GM04504 (cell line): ENCODE measurements at regions not wholly inside any gene's neighbourhood (a gene's known extent, or its start where the extent isn't known, plus 50 kb on each side); places are given as distances from the start of the nearest gene placed in this dataset.
"Not testable (repeated sequence)": the region's sequence is repeated elsewhere in the genome, so short reads cannot be mapped to it uniquely, and the experiment has no call there.

Source experiments
- DNase-seq: peaks from one replicate; pipeline ENCODE4 v3.0.0-alpha.2; 2012; ENCODE audit warnings: low read depth

DNA sequence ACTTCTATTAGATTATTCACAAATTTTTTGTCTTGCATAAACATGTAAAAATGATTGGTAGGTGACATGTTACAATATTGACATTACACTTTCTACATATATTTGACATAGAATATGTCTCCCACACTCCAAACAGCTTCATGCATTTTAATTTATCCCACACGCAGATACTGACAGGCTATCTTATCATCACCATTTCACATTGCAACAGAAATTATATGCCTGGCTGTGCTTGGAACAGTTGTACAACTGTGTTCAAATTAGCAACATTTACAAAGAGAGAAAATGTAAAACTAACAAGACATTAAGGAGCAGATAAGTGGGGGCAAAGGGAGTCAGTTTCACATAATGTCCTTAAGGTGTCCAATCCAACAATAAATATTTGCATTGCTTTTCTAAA lies 1208.5 kb downstream of the NSUN3 start:
- no peak for DNase-seq

DNA sequence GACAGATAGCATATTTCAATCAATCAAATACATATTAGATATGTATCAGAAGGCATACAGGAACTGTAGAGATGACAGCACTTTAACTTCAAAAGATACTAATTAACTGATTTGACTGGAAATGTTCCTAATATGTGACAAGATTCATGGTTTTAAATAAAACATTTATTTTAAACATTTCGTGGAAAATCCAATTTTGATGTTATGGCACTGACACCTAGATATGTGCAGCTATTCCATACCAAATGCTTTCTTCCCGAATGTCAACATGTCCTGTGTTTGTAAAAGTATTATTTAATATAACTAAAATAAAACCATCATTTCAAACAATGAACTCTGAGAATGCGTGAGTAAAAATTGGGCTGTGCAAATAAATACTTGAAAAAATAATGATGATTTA lies 1209.3 kb downstream of the NSUN3 start:
- DNase-seq, result no peak

DNA sequence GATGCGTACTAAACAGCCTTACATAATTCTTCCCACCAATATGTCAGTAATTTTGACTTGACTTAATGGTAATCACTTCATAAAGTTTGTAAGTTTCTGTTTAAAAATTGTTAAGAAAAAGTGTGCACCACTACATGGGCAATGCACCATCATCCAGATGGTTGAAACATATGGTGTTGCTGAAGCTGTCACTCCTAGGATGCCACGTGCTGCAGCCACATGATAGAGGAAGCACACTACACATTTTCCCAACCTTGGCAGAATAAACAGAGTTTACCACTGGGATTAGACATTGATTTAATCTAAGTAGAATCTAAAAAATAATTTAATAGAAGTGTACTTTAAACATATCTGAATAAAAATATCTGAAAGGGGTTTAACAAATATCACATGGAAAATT lies 1209.9 kb downstream of the NSUN3 start:
- DNase-seq, result no peak

DNA sequence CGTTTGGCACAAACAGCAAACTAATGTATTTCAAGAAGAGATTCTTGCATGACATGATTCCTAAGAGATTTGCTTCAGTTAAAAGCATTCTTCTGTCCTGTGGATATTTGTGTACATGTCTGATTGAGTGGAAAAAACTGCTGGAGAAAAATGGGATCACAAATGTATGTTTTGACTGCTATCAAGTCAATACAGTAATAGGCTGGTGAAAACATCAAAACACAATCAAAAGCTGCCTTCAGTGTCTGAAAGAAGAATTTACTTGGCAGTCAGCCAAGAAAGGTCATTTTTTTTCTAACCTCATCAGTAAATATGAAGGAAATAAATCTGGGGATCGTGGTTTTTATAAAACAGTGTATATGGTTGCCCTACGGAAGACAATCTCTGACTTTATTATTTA lies 1214.8 kb downstream of the NSUN3 start:
- no peak for DNase-seq

DNA sequence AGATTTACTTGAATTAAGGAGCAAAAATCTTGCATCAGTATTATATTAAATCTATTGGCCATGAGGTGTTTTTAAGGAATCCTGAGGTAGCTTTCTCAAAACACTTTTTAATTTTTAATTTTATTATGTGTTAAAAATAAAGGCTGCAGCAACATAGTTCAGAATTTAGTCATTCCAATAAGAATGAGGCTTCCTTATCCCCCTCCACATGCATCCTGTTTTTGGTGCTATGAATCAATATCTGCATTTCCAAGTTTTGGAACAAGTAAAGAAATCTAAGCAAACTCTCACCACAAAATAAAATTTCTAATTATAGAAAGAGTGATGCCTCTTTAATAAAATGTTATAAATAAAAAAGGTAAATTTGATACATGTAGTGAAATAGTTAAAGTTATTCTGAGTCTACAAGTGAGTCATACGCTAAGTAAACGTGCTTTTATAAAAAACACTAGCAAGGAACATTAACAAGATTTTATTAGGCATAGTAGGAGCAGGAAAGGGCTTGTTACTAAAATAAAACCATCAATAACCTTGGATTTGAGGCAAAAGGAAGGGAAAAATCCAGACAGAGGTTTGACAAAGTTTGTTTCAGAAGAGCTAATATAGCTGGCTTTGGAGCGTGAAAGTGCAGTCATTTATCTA lies 1218.0 kb downstream of the NSUN3 start:
- DNase-seq, result no peak

DNA sequence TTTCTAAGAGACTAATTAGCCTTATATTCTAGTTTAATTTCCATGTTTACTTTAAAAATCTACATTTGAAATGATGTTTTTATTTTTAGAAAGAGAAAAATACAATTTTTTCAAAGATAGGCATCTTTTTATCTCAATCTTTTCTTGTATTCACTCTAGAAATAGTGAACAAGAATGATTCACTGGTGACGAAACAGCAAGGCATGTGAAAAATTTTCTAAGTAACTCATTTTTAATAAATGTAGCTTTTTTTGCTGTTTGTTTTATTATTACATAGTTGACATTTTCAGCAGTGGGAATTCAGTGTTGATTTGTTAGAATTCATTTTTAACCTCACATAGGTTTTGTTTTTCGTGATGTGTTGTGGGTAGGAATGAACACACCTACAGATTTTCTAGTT lies 1226.4 kb downstream of the NSUN3 start:
- DNase-seq, result no peak

DNA sequence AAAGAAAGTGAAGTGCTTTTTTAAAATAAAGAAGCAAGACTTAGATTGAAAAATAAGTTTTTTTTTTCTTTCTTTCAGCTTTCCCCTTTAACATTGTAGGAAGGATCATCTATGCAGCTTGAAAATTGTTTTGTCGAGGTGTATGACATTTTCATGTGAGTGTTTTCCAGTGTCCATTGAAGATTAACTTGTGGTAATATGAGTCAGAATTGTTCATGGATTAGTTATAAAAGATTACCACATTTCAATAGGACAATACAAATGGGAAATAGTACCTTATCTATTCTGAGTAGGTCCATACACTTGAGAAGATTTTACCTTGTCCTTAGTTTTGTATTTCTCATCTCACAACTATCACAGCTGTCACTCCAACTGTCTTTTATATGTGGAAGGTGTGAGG lies 1234.7 kb downstream of the NSUN3 start:
- DNase-seq, result no peak

DNA sequence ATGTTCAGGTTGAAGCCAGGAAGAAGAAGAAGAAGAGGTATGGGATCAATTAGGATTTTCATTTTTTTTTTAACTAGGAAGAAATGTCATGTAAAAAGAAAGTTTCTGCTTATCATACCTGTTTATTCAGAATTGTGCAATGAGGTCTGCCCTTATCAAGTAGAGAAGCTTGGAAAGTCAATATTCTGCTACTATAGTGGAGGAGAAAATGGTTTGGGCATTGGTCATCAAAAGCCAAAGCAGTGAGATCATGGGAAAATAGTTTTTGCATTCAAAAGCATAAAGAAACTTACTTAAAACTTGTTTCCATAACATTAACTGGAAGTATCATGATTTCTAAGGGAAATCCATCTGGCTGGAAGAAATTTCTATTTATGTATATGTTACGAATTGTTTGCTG lies 1239.2 kb downstream of the NSUN3 start:
- no peak for DNase-seq

DNA sequence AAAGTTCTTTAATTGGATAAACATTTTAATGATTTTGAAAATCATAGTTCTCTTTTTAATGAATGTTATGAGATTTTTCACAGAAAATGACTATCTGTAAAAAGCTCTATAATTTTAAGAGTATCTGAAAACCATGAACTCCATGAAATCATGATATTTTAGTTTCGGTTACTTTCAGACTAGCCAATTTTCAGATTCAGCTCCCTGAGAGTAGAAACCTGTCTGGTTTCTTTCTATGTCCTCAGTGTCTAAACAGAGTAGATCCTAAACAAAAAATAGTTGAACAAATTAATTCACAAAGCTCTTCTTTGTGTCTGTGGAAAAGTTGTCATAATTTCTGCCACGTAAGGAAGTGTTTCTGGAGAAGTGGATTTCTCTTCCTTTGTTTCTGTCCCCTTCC lies 1247.7 kb downstream of the NSUN3 start:
- no peak for DNase-seq

DNA sequence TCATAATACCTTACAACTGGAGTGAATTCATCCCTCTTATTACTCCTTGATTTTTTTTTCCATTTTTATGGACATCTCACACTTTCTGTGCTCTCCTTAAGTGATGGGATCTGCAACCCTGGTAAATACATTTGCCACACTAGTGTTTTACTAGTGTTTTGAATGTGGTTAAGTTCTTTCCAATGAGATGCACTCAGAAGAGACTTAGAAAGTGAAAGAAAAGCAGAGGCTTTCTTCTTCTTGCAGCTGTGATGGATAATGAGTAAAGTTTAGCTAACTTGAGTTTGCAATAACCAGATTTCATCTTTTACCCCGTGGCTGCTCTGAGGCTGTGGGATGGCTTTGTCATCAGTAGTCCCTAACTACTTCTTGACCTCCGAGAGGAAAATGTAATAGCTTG lies 1248.4 kb downstream of the NSUN3 start:
- no peak for DNase-seq

DNA sequence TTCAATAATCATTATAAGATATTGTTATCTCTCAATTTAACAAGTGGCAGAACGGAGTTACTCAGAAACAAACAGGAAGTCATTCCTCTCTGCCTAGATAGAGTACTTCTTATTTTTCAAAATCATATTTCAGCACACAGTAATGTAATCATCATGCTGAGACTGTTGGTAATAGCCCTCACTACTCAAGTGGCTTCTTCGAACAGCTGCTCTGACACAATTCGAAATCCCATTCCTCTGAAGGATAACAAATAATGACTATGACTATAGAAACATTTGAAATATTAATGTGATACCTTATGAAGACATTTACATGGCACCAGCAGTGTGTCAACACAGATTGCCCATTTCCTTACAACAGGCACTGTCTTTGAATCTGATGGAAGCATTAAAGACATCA lies 1249.8 kb downstream of the NSUN3 start:
- no peak for DNase-seq

DNA sequence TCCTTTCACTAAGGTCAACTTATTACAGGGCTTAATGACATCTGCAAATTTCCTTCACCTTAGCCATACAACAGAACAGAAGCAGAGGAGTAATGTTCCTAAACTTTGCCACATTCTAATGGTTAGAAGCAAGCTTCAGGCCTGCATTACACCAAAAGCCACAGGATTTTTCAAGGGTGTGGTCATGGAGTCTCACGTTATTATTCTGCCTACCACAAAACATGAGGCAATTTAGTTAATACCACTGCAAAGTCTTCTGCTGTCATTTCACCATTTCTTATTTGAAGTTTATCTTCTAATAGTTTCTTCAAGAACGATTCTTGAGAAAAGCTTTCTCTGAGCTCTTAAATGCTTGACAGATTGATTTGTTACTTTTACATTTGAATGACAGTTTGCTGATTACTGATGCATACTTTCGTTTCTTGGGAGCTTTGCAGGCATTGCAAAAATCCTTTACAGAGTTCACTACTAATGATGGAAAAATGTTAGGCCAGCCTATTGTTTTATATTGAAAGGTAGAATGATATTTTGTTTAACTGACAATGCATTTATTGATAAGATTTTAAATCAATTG lies 1257.1 kb downstream of the NSUN3 start:
- DNase-seq, result no peak

DNA sequence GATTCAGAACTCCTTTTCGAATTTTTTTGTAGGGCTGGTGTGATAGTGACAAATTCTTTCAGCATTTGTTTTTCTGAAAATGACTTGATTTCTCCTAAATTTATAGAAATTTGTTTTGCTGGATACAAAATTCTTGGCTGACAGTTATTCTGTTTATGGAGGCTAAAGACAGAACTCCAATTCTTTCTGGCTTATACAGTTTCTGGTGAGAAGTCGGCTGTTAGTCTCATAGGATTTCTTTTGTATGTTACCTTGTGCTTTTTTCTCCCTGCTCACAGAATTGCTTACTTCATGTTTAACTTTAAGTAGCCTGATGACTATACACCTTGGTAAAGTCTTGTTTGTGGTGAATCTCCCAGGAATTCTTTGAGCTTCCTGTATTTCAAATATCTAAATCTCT lies 1264.6 kb downstream of the NSUN3 start:
- DNase-seq, result no peak

DNA sequence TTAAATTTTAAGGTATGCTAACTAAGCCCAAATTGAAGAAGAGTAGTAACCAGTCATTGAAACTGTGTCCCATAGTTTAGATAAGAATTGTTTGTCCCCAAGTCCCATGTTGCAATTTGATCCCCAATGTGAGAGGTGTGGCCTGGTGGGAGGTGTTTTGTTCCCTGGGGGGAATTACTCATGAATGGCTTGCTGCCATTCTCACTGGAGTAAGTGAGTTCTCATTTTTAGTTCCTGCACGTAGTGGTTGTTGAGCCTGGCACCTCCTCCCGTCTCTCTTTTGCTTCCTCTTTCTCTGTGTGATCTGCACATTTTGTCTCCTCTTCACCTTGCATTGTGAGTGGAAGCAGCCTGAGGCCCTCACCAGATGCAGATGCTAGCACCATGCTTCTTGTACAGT lies 1271.0 kb downstream of the NSUN3 start:
- DNase-seq, result no peak

DNA sequence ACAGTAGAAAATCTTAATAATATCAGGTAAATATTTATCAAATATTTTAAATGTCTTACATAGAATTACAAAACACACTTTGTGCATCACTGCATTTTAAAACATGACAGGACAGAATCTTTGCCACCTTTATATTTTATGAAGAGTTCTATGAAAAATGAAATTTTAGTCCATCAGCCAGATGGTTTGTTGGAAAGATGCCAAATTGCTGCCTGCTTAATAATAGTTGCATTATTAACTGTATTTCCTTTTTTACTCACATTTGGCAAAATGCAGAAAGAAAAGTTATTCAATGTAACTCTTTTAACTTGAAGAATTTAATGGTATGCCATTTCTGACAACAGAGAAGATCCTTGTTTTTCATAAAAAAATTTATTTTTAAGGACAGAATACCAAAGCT lies 1271.6 kb downstream of the NSUN3 start:
- no peak for DNase-seq

DNA sequence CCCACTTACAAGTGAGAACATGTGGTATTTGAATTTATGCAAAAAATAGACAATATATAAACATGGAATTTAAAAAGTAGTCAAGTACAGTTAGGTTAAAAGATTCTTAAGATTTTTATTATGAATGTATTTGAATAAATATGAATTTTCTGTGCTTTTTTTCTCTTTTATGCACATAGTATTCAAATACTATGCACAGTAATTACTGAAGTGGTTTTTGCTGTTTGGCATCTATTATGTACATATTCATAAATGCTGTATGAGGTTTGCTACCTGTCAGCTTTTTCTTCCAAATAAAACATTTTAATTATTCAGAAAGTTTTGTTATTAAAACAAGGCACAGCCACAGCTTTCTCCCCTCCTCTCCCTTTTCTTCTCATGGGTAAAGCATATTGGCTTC lies 1272.7 kb downstream of the NSUN3 start:
- DNase-seq, result no peak

DNA sequence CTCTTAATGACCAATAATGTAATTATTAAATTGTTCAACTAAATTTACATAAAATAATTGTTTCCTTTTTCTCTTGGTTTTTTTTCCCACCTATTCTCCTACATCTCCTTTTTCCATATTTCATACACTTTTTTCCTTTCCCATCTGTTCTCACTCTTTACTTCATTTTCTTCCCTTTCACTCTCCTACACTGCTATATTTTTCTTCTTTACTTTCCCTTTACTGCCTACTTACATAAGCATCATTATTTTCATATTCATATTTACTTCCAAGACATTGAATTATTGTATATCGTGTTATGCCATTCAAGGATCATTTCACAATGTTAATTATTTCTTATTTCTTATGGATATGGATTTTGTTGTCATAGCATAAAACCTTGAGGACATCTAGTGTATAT lies 1275.6 kb downstream of the NSUN3 start:
- DNase-seq, result no peak

DNA sequence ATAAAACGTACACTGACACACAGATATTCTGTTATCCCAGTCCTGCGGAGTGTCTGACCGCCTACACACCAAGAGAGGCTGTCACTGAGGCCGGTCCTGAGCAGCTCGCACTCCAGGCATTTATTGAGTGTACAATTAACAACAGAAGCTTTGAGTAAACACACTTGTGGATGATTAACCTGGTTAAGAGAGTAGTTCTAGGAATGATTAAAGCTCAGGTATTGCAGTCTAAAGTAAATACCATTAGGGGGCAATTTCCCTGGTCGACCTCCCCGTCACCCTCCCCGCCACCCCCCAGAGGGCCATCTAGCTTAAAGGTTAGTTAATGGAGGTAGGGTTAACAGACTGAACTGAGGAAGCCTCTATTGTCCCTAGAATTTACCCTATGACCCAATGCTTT lies 1278.5 kb downstream of the NSUN3 start:
- DNase-seq, result no peak

DNA sequence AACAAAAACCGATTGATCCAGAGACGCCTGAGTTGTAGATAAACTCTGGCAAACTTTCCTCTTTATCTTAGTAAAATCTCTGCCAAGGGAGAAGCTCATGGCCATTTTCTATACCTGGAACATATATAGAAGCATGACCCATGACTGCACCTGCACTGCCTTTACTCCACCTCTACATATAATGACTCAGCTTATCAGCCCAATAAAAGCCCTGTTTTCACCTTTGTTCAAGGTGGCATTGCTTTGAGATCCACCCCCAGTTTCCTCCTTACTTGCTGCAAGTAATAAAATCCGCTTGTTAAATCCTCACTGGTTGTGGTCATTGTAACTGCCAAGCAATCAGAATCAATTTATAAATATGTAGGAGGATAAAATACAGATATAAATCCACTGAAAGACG lies 1280.4 kb downstream of the NSUN3 start:
- DNase-seq, result no peak

DNA sequence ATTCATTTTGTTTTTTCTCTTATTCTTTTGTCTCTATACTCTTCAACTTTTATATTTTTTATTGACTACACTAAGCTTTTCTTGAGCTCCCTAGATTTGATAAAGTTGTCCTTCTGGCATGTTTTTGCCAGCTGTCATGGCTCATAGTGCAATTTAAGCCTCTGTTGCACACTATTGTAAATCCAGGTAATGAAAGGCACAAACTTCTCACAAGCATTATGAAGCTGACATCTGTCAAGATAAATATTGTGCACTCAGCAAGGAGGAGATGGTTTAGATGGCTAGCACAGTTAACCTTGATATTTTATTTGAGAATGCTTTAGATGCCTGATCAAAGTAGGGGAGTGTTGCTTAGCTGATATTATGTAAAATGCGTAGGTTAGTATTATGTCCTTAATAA lies 1280.9 kb downstream of the NSUN3 start:
- DNase-seq, result no peak

DNA sequence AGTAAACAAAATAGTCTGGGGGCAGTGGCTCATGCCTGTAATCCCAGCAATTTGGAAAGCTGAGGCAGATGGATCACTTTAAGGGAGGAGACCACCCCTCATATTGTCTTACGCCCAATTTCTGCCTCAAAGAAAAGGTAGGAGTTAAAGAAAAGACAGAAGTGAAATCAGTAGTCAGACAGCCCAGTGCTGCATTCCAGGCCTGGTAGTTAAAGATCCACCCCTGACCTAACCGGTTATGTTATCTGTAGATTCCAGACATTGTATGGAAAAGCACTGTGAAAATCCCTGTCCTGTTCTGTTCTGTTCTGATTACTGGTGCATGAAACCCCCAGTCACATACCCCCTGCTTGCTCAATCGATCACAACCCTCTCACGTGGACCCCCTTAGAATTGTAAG lies 1285.1 kb downstream of the NSUN3 start:
- not testable (repeated sequence) for DNase-seq

DNA sequence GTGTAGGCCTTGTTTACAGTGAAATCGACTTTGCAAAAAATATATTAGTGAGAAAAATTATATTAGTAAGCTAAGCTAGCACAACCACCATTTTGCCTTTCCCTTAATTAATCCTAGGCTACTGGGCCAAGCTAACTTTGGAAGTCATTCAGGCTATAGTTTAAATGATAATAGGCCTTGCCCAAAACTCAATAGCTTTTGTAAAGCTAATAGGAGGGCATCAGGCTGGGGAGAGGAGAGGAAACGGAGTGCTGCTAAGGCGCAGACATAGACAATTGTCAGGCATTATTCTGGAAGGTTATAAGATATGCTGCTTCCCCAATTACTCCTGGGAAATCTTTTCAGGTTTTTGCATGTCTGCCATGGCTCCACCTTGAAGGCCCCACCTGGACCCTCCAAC lies 1286.0 kb downstream of the NSUN3 start:
- DNase-seq, result no peak

DNA sequence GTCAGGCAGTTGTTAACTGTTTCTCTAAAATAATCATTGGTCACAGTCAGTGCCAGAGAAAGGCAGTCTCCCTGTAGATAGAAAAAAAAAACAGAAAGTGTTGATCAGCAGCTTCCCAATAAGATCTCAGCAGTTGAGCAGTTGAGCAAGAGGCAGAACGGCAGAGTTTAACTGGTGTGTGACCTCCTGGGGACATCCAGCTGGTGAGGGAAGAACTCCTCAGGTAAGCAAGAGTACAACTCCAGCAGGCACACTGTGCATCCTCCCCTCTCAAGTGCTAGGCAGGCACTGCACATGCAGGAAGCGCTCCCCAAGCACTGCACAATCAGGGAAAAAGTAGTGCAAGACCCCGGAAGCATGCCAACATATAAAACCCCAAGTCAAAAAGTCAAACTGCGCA lies 1287.2 kb downstream of the NSUN3 start:
- no peak for DNase-seq

DNA sequence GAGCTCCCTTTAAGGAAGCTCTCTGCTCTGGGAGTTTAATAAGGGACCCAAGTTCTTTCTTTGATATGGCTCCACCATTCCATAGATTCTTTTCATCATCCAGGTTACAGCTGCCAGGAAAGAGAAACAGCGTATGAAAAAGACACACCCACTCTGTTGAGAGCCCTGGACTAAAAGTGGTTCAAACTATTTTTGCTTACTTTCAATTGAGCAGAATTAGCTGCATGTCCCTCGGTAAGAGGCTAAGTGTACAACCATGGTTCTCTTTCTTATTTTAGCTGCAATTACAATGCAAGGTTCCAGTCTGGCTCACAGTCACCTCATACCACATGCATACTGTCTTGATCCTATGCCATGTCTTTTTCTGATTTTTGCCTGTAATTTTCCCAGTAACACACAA lies 1288.3 kb downstream of the NSUN3 start:
- no peak for DNase-seq

DNA sequence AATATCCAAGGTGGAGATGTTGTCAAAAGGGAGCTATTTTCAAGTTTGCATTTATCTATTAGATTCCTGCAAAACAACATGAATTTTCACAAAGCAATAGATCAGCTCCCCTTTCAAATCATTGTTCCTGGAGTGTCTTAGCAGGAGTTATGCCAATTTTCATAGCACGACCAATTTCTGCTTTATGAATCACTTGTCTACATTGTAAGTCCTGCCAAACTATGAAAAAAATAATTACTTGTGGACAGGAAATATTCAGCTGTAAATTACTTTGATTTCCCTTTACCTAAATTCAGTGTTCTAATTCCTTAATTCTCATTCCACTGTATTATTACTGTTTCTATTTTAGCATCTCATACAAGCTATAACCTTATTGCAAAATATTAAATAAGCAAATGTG lies 1289.6 kb downstream of the NSUN3 start:
- no peak for DNase-seq
